WI38 (cell line): ENCODE measurements at regions not wholly inside any gene's neighbourhood (a gene's known extent, or its start where the extent isn't known, plus 50 kb on each side); places are given as distances from the start of the nearest gene placed in this dataset.
"Not testable (repeated sequence)": the region's sequence is repeated elsewhere in the genome, so short reads cannot be mapped to it uniquely, and the experiment has no call there.

Source experiments
- H3K4me3 ChIP-seq: 2 replicates; pipeline ENCODE4 v1.5.1; 2011; ENCODE audit warnings: low read depth, mild to moderate bottlenecking, control low read depth, low read length
- TF ChIP-seq, protein P1 (sequence below): IDR thresholded peaks from 2 replicates; pipeline ENCODE4 v1.5.1; 2012; ENCODE audit warnings: low read depth, mild to moderate bottlenecking, control low read depth, low read length

DNA sequence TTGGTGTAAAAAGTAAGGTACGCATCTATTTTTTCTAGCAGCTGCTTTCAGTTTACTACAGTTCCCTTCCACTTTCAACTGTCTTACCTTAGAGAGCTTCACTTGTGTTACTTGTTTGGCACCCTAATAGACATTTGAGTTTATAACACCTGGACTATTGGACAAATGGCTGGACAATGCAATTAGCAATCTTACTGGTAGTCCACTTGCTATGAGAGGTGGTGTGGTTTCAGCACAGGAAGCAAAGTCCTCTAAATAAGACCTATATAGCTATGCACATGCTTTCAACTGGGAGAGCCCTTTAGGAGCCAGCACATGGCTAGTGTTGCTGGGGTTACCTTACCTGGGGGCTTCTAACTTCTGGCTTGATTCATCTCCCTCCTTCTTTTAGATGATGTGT is 119.6 kb upstream of the RANBP3L start:
- no peak overlapping the region for H3K4me3 ChIP-seq
- TF ChIP-seq, protein P1, sequence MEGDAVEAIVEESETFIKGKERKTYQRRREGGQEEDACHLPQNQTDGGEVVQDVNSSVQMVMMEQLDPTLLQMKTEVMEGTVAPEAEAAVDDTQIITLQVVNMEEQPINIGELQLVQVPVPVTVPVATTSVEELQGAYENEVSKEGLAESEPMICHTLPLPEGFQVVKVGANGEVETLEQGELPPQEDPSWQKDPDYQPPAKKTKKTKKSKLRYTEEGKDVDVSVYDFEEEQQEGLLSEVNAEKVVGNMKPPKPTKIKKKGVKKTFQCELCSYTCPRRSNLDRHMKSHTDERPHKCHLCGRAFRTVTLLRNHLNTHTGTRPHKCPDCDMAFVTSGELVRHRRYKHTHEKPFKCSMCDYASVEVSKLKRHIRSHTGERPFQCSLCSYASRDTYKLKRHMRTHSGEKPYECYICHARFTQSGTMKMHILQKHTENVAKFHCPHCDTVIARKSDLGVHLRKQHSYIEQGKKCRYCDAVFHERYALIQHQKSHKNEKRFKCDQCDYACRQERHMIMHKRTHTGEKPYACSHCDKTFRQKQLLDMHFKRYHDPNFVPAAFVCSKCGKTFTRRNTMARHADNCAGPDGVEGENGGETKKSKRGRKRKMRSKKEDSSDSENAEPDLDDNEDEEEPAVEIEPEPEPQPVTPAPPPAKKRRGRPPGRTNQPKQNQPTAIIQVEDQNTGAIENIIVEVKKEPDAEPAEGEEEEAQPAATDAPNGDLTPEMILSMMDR: no peak

DNA sequence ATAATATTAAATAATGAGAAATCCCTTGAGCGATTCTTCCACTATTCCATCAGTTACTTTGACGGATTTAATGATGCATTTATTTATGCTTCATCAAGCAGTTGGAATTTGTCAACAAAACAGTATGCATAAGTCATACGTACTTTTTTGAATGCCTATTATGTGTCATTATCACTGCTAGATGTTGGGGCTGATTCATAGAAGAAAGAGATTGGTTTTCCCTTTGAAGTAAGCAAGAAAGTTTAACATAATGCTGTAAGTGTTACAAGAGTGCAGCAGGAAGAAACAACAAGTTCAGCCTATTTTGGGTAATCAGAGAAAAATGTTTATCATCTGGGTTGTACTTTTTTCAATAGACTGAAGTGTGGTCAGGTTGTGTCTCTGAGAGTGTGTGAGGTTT is 121.2 kb upstream of the RANBP3L start:
- TF ChIP-seq, protein P1: no peak
- H3K4me3 ChIP-seq: no peak overlapping the region

DNA sequence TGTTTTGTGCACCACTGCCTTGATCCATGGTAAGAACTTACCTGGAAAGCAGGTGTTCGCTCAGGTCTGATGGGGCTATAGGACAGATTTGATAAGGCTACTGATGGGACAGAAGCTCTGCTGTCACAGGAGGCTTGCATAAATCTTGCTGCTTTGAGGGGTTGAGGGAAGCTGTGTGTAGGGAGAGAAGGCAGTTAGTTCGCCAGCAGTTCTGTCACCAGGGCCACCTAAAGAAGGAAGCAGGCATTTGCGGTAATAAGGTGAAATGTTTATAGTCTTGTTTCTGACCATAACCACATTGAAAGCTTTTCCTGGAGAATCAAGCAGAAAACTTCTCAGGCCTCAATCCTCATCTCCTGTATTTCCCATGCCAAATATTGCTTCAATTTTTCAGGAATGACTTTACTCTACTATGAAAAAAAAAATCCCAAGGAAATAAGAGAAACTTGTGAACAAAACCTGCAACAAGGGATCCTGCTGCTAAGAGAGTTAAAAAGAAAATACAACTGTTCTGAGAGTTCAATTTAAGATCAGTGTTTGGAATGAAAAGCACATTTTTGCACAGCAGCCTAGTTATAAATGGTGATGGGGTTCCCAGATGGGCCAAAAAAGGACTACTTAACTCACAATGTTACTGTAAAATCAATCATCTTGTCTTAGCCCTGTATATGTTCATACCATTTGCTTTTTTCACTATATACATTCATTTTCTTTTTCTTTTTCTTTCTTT is 122.0 kb upstream of the RANBP3L start:
- H3K4me3 ChIP-seq: no peak overlapping the region
- TF ChIP-seq, protein P1: no peak

DNA sequence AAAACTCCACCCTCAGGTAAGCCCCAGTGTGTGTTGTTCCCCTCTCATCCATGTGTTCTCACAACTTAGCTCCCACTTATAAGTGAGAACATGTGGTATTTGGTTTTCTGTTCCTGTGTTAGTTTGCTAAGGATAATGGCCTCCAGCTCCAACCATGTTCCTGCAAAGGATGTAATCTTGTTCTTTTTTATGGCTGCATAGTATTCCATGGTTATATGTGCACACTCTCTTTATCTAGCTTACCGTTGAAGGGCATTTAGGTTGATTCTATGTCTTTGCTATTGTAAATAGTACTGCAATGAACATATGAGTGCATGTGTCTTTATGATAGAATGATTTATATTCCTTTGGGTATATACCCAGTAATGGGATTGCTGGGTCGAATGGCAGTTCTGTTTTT is 124.4 kb upstream of the RANBP3L start:
- H3K4me3 ChIP-seq: not testable (repeated sequence)

DNA sequence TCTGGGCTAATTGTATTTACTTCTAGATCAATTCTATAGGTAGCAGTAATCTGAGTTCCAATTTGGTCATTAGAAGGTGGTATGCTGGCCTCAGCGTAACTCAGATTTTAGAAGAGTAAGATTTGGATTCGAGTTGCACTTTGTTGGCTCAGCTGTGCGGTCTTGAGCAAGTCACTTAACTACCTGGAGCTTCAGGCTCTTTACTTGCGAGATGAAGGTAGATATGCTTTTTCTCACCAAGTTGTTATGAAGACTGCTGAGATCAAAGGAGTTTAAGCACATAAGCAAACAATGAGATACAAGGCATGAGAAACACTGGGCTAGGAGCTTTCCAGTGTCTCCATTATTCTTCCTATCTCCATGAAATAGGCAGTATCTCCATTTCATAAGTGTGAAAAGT is 133.8 kb upstream of the RANBP3L start:
- H3K4me3 ChIP-seq: no peak overlapping the region
- TF ChIP-seq, protein P1: no peak

DNA sequence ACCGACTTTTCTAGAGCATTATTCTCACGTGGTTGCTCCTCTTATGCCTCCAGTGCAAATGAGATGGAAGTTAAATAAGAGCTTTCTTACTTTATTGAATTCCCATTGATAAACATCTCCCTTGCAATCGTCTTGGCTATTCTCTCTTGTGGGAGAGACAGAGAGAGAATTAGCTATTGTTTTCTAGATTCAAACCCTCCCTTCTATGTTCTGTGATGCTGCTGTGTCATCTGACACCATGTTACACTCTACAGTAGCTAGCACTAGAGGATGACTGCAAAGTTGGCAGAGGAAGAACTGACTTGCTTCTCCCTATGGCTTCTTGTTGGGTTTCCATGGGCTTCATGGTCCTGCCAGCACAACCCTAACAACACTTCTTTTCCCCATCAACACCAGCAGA is 134.6 kb upstream of the RANBP3L start:
- TF ChIP-seq, protein P1: no peak
- H3K4me3 ChIP-seq: no peak overlapping the region

DNA sequence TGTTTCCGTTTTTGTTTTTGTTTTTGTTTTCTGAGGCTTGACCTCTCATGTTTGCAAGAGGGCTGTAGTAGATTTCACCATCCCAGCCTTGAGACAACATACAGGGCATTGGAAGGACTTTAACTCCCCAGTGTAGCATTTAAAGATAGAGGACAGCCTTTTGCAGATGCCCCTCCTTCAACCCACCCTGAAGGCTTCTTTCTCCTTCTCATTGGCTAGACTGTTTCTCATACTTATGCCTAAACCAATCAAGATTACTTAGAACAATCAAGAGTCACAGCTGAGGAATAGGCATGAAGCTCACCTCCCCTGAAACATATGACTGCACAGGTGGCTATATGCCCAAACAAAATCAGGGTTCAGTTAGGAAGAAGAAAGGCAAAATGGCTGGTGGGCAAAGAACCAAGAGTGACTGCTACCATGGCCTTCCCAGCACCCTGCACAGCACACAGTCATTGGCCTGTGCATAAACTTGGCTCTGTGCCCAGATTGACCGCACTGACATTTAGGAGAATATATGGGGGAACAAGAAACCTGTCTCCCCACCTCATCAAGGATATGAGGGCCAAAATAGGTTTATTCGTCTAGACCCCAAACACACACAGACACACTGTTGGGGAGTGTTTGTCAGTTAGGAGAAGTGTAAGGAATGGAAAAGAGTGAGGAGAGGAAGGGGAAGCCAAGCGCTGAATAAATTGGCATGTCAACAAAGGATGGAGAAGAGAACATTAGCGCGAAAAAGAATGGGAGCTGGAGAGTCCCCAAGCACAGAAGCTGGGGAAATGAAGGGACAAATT is 137.3 kb upstream of the RANBP3L start:
- TF ChIP-seq, protein P1: no peak

More for the DNA sequence above, 137.3 kb upstream of the RANBP3L start:
- H3K4me3 ChIP-seq: no peak overlapping the region
